Heart left ventricle (tissue), 16 donors: ENCODE measurements at regions not wholly inside any gene's neighbourhood (a gene's known extent, or its start where the extent isn't known, plus 50 kb on each side); places are given as distances from the start of the nearest gene placed in this dataset.

Experiments used
- ATAC-seq, 4 donors: fragments of 200-7000 bp; cut with Tn5 transposase; one replicate each; pipeline ENCODE4 v1.9.1; 2020 to 2022; ENCODE audit warnings: moderate library complexity in 4 of 4, mild to moderate bottlenecking in 3 of 4, moderate number of reproducible peaks in 1 of 4
- DNase-seq, 5 donors: peaks; one replicate each; pipeline ENCODE4 v3.0.0-alpha.2; 2020
- H3K27ac ChIP-seq, 12 donors: fragments of 200-600 bp; sonication (generic) in 4 of 12; one replicate each; pipeline versions ENCODE4 v1.5.0 to v1.8.0; 2016 to 2022; ENCODE audit warnings: mild to moderate bottlenecking in 2 of 12
- H3K27me3 ChIP-seq, 9 donors: fragments of 200-600 bp; sonication (generic) in 2 of 9; one replicate each; pipeline versions ENCODE4 v1.5.1 to v1.8.0; 2016 to 2022; ENCODE audit warnings: mild to moderate bottlenecking in 3 of 9
- H3K36me3 ChIP-seq, 9 donors: fragments of 200-600 bp; sonication (generic) in 2 of 9; one replicate each; pipeline versions ENCODE4 v1.5.0 to v1.8.0; 2018 to 2022; ENCODE audit warnings: mild to moderate bottlenecking in 2 of 9
- H3K4me1 ChIP-seq, 12 donors: fragments of 200-600 bp; sonication (generic) in 4 of 12; one replicate each; pipeline versions ENCODE4 v1.5.0 to v1.8.0; 2016 to 2022; ENCODE audit warnings: mild to moderate bottlenecking in 3 of 12
- H3K4me3 ChIP-seq, 12 donors: fragments of 200-600 bp; sonication (generic) in 4 of 12; one replicate each; pipeline versions ENCODE4 v1.5.0 to v1.8.0; 2017 to 2022; ENCODE audit warnings: mild to moderate bottlenecking in 9 of 12, moderate library complexity in 4 of 12
- H3K9me3 ChIP-seq, 12 donors: fragments of 200-600 bp; sonication (generic) in 4 of 12; one replicate each; pipeline versions ENCODE4 v1.5.0 to v1.8.0; 2016 to 2022; ENCODE audit warnings: mild to moderate bottlenecking in 1 of 12
- POLR2A ChIP-seq, 2 donors: fragments of 450-650 bp; IDR thresholded peaks; one replicate each; pipeline ENCODE4 v1.6.1; 2017; ENCODE audit warnings: antibody characterized with exemption in 2 of 2, mild to moderate bottlenecking in 2 of 2, moderate library complexity in 2 of 2
- WGBS, 4 donors: extraction: QIAGEN DNeasy Blood & Tissue Kit in 2 of 4; methylation state at CpG; one replicate each; pipeline versions ENCODE4 v1.1.5 to v1.1.7; 2013 to 2018; 5-methylcytosine and 5-hydroxymethylcytosine counted together
- intact Hi-C, 10 donors: fragments of 100-400 bp; cut with DNase I; formaldehyde crosslinking; loops; one replicate each; pipeline versions ENCODE4 v1.11.1 to v1.14.2; 2022
- TF ChIP-seq, protein P1 (sequence below), 12 donors: fragments of 200-600 bp; sonication (generic) in 4 of 12; IDR thresholded peaks; one replicate each; pipeline versions ENCODE4 v1.5.0 to v1.8.0; 2018 to 2022; ENCODE audit warnings: antibody characterized with exemption in 12 of 12, mild to moderate bottlenecking in 5 of 12
- donor health status: ischemic (EF 13 %, LVEDD 7.1; RV severe dilation, severe dysfunction).
- donor health status: healthy with polysubstance abuse.
- donor health status: DM: no; HTN: yes; CAD: no.
- donor health status: DM: no; HTN: no; CAD: no.
- donor health status: ischemic (EF 25% LVEDD 6.9; RV normal size, moderate dysfunction).
- donor health status: ischemic (EF 25% LVEDD 5.7; RV mildly dilated, moderate dysfunction).
- donor health status: healthy.
- donor health status: DM: yes; HTN: yes; CAD: no.
- donor health status: ischemic (EF 35%, LVEDD 5.7; RV mildly dilated, moderate dysfunction).
- donor health status: nonischemic (EF 11% LVEDD 7.7; RV severe dilation, severe dysfunction).
- donor health status: DM: yes; HTN: yes; CAD: no.
- donor health status: PGD.
- donor health status: ischemic (EF 29% LVEDD 5.4; RV normal size, mild dysfunction).
- donor health status: nonischemic (EF 23%, LVEDD 6.1; RV moderate dilation, normal function).

- TF ChIP-seq POLR2A (IDR thresholded peaks at IDR 0.05): no peak
- TF ChIP-seq, protein P1, sequence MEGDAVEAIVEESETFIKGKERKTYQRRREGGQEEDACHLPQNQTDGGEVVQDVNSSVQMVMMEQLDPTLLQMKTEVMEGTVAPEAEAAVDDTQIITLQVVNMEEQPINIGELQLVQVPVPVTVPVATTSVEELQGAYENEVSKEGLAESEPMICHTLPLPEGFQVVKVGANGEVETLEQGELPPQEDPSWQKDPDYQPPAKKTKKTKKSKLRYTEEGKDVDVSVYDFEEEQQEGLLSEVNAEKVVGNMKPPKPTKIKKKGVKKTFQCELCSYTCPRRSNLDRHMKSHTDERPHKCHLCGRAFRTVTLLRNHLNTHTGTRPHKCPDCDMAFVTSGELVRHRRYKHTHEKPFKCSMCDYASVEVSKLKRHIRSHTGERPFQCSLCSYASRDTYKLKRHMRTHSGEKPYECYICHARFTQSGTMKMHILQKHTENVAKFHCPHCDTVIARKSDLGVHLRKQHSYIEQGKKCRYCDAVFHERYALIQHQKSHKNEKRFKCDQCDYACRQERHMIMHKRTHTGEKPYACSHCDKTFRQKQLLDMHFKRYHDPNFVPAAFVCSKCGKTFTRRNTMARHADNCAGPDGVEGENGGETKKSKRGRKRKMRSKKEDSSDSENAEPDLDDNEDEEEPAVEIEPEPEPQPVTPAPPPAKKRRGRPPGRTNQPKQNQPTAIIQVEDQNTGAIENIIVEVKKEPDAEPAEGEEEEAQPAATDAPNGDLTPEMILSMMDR (IDR thresholded peaks at IDR 0.05): no peak
- Histone ChIP-seq H3K27me3 (peaks cover 0 to 10% (median 0%) of the 10 kb centered on the region in 9 donors), H3K27ac (no peak overlapping the region), H3K4me3 (no peak overlapping the region), H3K4me1 (no peaks in the 10 kb centered on the region), H3K9me3 (no peaks in the 10 kb centered on the region), H3K36me3 (no peaks in the 10 kb centered on the region)
- 67 to 83% (median 78%) methylated on average over 1 of the region's 1 CpG for WGBS, 4 donors
- intact Hi-C loops: no loop called here
- ATAC-seq: no peak
- no peak for DNase-seq
Observed at GRCh38 chr16:16884451-16884850, 505.5 kb downstream of the NPIPA7 start.

DNA sequence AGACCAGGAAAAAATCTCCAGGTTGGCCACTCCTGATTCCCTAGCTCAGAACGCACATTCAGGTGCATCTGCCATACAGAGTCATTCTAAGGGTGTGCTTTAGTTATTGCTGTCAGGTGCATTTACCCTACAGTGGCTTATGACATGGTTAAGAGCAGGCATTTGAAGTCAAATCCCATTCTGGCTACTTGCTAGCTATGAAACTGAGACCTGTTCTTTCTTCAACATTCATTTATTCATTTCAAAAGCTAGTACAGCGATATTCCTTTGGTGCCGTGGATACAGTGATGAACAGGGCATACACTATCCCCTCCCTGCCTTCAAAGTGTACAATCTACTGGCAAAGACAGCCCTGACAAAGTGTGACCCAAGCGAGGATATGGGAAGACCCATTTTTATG, 508.3 kb downstream of the NPIPA7 start:
- Histone ChIP-seq H3K27me3 (peaks cover 0 to 7% (median 0%) of the 10 kb centered on the region in 9 donors), H3K4me3 (no peak overlapping the region), H3K27ac (no peak overlapping the region), H3K36me3 (no peaks in the 10 kb centered on the region), H3K4me1 (no peaks in the 10 kb centered on the region), H3K9me3 (no peaks in the 10 kb centered on the region)
- TF ChIP-seq POLR2A (IDR thresholded peaks at IDR 0.05): no peak
- TF ChIP-seq, protein P1 (IDR thresholded peaks at IDR 0.05): no peak
- intact Hi-C loops: no loop called here
- DNase-seq: no peak
- ATAC-seq: no peak
- WGBS, 4 donors: 83 to 88% (median 86%) methylated on average over 4 of the region's 4 CpGs

GRCh38 chr16:16890964-16891363, 512.0 kb downstream of the NPIPA7 start:
- no peak for TF ChIP-seq POLR2A (IDR thresholded peaks at IDR 0.05)
- TF ChIP-seq, protein P1 (IDR thresholded peaks at IDR 0.05): no peak

DNA sequence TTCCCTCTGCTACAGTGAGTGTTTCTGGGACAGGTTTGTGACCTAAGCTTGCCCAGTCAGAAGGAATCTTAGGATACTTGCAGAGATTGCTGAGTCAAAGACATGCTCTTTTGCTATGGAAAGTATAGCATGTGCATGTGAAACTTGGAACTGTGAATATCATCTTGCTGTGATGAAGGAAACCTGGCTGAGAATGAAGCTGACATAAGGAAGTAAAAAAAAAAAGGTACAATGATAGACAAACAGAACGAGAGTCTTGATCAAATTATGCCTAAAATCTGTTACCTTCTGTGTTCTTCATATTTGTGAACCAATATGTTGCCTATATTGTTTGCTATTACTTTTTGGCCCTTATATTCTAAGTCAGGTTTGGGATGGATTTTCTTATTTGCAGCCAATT, 525.7 kb downstream of the NPIPA7 start:
- Histone ChIP-seq H3K36me3 (no peaks in the 10 kb centered on the region), H3K9me3 (peaks cover 0 to 45% (median 13%) of the 10 kb centered on the region in 12 donors), H3K4me3 (no peak overlapping the region), H3K27me3 (no peaks in the 10 kb centered on the region), H3K4me1 (no peaks in the 10 kb centered on the region), H3K27ac (no peak overlapping the region)
- DNase-seq: no peak
- 66 to 79% (median 68%) methylated on average over 1 of the region's 1 CpG for WGBS, 4 donors
- ATAC-seq: no peak
- TF ChIP-seq POLR2A (IDR thresholded peaks at IDR 0.05): no peak
- TF ChIP-seq, protein P1 (IDR thresholded peaks at IDR 0.05): no peak
- intact Hi-C loops: no loop called here

More at GRCh38 chr16:16890964-16891363, 512.0 kb downstream of the NPIPA7 start:
- no peak overlapping the region for H3K4me3 ChIP-seq
- H3K27me3 ChIP-seq: peaks cover 0 to 3% (median 0%) of the 10 kb centered on the region in 9 donors
- intact Hi-C loops: no loop called here
- ATAC-seq: no peak
- no peak for DNase-seq
- 56 to 69% (median 61%) methylated on average over 2 of the region's 2 CpGs for WGBS, 4 donors
- H3K27ac ChIP-seq: no peak overlapping the region
- H3K4me1 ChIP-seq: no peaks in the 10 kb centered on the region
- no peaks in the 10 kb centered on the region for H3K9me3 ChIP-seq
- H3K36me3 ChIP-seq: no peaks in the 10 kb centered on the region
